GM04504 (cell line): ENCODE measurements at regions not wholly inside any gene's neighbourhood (a gene's known extent, or its start where the extent isn't known, plus 50 kb on each side); places are given as distances from the start of the nearest gene placed in this dataset.

Source experiments
- DNase-seq: peaks from one replicate; pipeline ENCODE4 v3.0.0-alpha.2; 2012; ENCODE audit warnings: low read depth

GRCh38 chr9:13648068-13648467 is 368.6 kb upstream of the MPDZ start:
- DNase-seq = no peak

GRCh38 chr9:13646500-13647021 is 367.1 kb upstream of the MPDZ start:
- no peak for DNase-seq

DNA sequence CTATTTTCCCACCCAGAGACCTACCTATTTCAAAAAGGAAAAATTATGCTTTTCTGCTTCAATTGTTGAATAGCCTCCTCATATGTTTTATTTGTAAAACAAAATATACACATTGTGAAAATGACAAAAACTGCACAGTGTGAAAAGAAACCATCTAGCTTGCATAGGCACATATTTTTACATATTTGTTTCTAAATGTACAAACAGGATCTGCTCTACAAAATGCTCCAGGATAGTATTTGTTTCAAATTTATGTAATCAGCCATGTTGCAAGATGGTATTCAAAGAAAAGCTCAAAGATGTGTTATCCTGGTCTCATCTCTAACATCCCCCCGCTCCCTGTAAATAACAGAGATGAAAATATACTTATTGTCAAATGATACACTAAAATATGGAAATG is 366.1 kb upstream of the MPDZ start:
- no peak for DNase-seq

- no peak for DNase-seq
These were observed 365.2 kb upstream of the MPDZ start for GRCh38 chr9:13644675-13645074.

DNA sequence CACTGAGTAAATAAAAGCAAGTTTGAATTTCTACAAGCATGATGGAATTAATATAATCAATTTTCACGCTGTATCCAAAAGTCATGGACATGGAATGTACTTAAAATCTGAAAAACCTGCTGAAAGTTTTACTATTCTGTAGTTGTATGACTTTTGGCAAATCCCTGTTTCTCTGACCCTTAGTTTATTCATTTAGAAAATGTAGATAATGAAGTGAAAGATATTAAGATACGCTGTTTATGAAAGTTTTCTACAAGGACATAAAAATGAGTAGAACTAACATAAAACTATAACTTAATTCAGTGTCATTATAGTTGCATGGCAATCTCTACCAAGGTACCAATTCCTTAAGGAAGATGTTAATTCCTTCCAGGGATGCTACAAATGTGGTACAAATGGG is 363.2 kb upstream of the MPDZ start:
- DNase-seq = no peak

DNA sequence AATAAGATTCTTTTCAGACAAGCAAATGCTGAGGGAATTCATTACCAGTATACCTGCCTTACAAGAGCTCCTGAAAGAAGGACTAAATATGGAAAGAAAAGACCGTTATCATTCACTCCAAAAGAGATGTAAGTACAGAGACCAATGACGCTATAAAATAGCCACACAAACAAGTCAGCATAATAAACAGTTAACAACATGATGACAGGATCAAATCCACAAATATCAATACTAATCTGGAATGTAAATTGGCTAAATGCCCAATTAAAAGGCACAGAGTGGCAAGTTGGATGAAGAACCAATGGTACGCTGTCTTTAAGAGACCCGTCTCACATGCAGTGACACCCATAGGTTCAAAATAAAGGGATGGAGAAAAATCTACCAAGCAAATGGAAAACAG is 349.6 kb upstream of the MPDZ start:
- no peak for DNase-seq

DNA sequence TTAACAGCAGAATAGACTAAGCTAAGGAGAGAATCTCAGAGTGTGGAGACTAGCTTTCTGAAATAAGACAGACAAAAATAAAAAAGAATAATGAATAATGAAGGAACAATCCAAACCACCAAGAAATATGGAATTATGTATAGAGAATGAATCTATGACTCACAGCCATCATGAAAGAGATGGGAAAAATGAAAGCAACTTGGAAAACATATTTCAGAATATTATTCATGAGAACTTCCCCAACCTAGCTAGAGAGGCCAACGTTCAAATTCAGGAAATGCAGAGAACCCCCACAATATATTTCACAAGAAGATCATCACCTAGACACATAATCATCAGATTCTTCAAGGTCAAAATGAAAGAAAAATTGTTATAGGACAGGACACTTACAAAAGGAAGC is 349.0 kb upstream of the MPDZ start:
- DNase-seq = no peak

DNA sequence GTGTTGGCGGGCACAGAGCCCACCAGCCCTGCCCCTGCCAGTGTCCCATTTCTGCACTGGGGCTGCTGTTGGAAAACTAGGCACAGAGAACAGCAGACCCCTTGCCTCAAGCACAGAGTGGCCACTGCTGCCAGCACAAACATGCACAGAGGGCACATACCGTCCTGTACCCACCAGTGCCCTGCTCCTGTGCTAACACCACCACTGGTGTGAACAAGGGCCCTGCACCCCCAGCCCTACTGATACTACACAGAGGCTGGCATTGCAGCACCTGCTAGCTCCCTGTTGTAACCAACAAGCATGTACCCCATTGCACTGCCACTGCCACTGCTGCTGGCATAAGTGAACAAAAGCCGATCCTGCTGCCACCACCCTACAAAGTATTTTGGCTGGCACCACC is 348.0 kb upstream of the MPDZ start:
- no peak for DNase-seq

DNA sequence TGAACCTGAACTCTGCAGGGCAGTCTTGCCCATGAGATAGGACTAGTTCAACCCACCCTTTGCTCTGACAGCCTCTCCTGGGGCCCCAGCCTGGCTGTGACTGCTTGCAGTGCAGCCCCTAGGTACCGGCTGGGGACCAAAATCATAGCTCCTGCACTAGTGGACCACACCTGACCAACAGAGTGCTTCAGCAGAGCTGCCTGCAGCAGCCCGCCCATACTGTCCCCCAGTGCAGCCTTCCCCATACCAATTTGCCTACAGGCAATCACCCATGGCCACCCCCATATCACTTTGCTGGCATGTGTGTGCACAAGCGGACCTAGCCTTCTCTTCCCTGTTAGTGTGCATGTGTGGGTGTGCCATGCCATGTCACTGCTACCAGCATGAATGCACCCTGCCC is 347.6 kb upstream of the MPDZ start:
- DNase-seq = no peak

- DNase-seq = no peak
These were observed 347.1 kb upstream of the MPDZ start for GRCh38 chr9:13626601-13627000.

DNA sequence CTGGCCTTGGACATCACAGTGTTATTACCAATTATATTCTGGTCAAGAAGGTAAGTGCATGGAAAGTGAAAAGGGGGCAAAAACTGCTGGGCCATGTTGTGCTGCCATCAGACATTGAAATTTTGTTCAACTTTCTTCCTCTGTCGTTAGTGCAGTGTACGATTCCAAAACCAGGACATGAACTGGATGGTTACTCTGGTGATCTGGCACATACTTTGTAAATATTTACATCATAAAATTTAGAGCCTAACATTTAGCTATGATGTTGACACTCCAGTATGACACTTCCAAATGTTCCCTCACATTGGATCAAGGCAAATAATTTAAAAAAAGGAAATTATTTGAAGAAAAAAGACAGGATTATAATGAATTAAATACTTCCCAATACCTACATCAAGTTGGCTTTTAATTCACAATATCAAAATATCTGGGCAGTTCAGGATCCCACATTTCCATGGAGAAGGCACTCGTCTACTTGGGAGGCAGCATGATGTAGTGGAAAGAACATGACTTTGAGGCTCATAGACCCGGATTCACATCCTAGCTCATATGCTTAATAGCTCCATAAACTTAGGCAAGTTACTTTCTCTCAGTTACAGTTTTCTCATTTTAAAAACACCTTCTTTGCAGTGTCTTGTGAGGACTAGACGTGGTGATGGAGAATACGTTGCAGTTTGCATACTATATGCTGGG is 342.5 kb upstream of the MPDZ start:
- no peak for DNase-seq

GRCh38 chr9:13616491-13617035 is 337.1 kb upstream of the MPDZ start:
- DNase-seq = no peak

- DNase-seq = no peak
These were observed 336.4 kb upstream of the MPDZ start for GRCh38 chr9:13615660-13616490.

- no peak for DNase-seq
These were observed 334.6 kb upstream of the MPDZ start for GRCh38 chr9:13614060-13614459.

- no peak for DNase-seq
These were observed 333.8 kb upstream of the MPDZ start for GRCh38 chr9:13613296-13613695.

- DNase-seq = no peak
These were observed 329.0 kb upstream of the MPDZ start for GRCh38 chr9:13608451-13608850.

DNA sequence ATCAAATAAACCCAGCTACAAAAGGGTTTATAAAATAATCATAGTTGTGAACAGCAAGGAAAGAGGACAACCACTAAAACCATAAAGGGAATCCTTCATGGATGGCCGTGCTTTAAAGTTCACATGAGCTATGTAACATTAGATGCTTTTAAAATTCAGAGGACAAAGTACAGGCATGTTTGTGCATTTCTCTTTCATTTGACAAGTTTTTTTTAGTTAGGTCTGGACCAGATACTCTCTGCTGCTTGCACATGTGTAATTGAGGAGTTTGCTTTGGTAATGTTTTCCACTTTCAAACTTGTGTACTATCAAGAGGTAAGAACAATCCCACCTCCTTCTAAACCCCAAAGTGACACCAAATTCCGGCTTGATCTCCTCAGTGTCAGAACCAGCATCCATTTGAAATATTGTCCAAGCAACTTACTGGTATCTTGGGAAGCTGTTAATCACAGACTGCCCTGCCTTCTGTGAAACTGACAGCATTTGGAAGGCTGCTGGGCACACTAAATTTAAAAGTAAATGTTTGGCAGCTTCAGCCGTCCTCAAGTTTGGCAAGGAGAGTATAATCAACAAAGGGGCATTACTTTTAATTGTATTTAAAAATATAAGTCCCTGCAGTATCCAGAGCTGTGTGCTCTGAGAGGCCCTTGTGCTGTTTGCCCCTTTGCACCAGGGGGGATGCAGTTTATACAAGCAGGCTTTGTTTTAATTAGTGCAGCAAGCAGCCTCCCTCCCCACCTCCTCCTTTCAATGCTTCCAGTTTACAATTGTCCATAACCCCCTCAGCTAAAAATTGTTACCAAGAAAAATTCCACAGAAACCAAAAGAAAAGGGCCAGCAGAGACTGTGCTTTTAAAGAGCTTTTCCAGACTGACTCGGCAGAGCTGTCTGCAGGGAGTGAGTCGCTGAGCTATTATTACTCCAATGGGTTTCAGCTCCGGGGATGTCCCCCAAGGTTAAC is 328.3 kb upstream of the MPDZ start:
- DNase-seq = no peak

GRCh38 chr9:13606586-13606985 is 327.1 kb upstream of the MPDZ start:
- DNase-seq = no peak

DNA sequence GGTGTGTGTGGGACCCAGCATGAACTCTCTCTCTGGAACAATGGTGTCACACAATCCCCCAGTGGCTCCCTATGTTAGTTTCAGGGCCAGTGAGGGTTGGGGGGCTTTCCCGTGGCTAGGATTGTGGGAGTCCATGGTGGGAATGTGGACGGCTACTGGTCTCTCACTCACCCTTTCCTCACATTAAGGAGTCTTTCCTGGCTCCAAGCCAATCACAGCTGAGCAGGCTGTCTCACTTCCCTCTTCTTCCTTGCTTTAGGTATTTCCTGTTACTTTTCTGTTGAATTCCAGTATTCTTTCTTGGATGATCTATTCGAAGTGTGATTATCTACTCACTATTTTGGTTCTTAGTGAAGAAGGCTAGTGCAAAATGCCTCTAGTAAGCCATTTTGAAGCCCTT is 324.4 kb upstream of the MPDZ start:
- no peak for DNase-seq

- no peak for DNase-seq
These were observed 319.2 kb upstream of the MPDZ start for GRCh38 chr9:13598738-13599137.

- no peak for DNase-seq
These were observed 317.9 kb upstream of the MPDZ start for GRCh38 chr9:13597427-13597826.

GRCh38 chr9:13597004-13597403 is 317.5 kb upstream of the MPDZ start:
- DNase-seq = no peak
